ENCODE measurements at regions not wholly inside any gene's neighbourhood (a gene's known extent, or its start where the extent isn't known, plus 50 kb on each side); places are given as distances from the start of the nearest gene placed in this dataset.

- TF ChIP-seq ZNF791 (tag by site-specific recombination; IDR thresholded peaks at IDR 0.05): no peak
- TF ChIP-seq ZBTB26 (tag by site-specific recombination; optimal IDR thresholded peaks at IDR 0.05): no peak
Observed at GRCh38 chr22:19641254-19641982, 72.9 kb upstream of the SEPTIN5 start (continued).

- no peaks in the 10 kb centered on the region for H3K4me1 ChIP-seq (ENCODE audit: control insufficient read depth, insufficient read depth, low read length)
- ChIA-PET POLR2A (no interaction called here), CTCF (interaction anchor here (0.6 to 1.0 kb wide), 3 partner anchors 15 to 333 kb away, joined by 3 to 4 read pairs (median 3); no protein-coding TSS in a partner anchor)
- no peak overlapping the region for H3K4me3 ChIP-seq (ENCODE audit: low read depth, low read length)
- no peak for TF ChIP-seq ZNF121 (tag by site-specific recombination; IDR thresholded peaks at IDR 0.05)
- TF ChIP-seq, protein P1, sequence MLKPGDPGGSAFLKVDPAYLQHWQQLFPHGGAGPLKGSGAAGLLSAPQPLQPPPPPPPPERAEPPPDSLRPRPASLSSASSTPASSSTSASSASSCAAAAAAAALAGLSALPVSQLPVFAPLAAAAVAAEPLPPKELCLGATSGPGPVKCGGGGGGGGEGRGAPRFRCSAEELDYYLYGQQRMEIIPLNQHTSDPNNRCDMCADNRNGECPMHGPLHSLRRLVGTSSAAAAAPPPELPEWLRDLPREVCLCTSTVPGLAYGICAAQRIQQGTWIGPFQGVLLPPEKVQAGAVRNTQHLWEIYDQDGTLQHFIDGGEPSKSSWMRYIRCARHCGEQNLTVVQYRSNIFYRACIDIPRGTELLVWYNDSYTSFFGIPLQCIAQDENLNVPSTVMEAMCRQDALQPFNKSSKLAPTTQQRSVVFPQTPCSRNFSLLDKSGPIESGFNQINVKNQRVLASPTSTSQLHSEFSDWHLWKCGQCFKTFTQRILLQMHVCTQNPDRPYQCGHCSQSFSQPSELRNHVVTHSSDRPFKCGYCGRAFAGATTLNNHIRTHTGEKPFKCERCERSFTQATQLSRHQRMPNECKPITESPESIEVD (tag by site-specific recombination; IDR thresholded peaks at IDR 0.05): no peak
- TF ChIP-seq, protein P2, sequence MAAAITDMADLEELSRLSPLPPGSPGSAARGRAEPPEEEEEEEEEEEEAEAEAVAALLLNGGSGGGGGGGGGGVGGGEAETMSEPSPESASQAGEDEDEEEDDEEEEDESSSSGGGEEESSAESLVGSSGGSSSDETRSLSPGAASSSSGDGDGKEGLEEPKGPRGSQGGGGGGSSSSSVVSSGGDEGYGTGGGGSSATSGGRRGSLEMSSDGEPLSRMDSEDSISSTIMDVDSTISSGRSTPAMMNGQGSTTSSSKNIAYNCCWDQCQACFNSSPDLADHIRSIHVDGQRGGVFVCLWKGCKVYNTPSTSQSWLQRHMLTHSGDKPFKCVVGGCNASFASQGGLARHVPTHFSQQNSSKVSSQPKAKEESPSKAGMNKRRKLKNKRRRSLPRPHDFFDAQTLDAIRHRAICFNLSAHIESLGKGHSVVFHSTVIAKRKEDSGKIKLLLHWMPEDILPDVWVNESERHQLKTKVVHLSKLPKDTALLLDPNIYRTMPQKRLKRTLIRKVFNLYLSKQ (tag by site-specific recombination; IDR thresholded peaks at IDR 0.05; ENCODE audit: borderline replicate concordance): no peak
- TF ChIP-seq SCRT1 (tag by site-specific recombination; IDR thresholded peaks at IDR 0.05; ENCODE audit: borderline replicate concordance): no peak
- TF ChIP-seq ZBTB17 (tag by site-specific recombination; IDR thresholded peaks at IDR 0.05): no peak
- no peaks in the 10 kb centered on the region for H3K9me3 ChIP-seq (ENCODE audit: control insufficient read depth, insufficient read depth, low read depth, low read length)
- no peak overlapping the region for H3K27ac ChIP-seq (ENCODE audit: extremely low read depth, low read depth, low read length)
- no peaks in the 10 kb centered on the region for H3K36me3 ChIP-seq (ENCODE audit: control insufficient read depth in 2 of 2, insufficient read depth in 1 of 2, low read length in 2 of 2)
Observed at GRCh38 chr22:19641983-19642451, 72.3 kb upstream of the SEPTIN5 start.

- H3K9me3 ChIP-seq (ENCODE audit: control insufficient read depth, insufficient read depth, low read depth, low read length): no peaks in the 10 kb centered on the region
- POLR2A ChIA-PET: no interaction called here
- no peak overlapping the region for H3K4me3 ChIP-seq (ENCODE audit: low read depth, low read length)
- H3K27ac ChIP-seq (ENCODE audit: extremely low read depth, low read depth, low read length): no peak overlapping the region
- TF ChIP-seq SCRT2 (tag by site-specific recombination; IDR thresholded peaks at IDR 0.05) (0 out of 2 replicates have a peak, but pooled peaks have one; percentile 22), MEIS1 (CRISPR knock-in tag; IDR thresholded peaks at IDR 0.05; ENCODE audit: borderline replicate concordance) (no peak)
- CTCF ChIA-PET: interaction anchor here (0.6 to 1.3 kb wide), 5 partner anchors 14 to 473 kb away, joined by 3 to 7 read pairs (median 3); no protein-coding TSS in a partner anchor
- no peaks in the 10 kb centered on the region for H3K36me3 ChIP-seq (ENCODE audit: control insufficient read depth in 2 of 2, insufficient read depth in 1 of 2, low read length in 2 of 2)
- H3K4me1 ChIP-seq (ENCODE audit: control insufficient read depth, insufficient read depth, low read length): no peaks in the 10 kb centered on the region
Observed at GRCh38 chr22:19643448-19644313, 70.6 kb upstream of the SEPTIN5 start.

DNA sequence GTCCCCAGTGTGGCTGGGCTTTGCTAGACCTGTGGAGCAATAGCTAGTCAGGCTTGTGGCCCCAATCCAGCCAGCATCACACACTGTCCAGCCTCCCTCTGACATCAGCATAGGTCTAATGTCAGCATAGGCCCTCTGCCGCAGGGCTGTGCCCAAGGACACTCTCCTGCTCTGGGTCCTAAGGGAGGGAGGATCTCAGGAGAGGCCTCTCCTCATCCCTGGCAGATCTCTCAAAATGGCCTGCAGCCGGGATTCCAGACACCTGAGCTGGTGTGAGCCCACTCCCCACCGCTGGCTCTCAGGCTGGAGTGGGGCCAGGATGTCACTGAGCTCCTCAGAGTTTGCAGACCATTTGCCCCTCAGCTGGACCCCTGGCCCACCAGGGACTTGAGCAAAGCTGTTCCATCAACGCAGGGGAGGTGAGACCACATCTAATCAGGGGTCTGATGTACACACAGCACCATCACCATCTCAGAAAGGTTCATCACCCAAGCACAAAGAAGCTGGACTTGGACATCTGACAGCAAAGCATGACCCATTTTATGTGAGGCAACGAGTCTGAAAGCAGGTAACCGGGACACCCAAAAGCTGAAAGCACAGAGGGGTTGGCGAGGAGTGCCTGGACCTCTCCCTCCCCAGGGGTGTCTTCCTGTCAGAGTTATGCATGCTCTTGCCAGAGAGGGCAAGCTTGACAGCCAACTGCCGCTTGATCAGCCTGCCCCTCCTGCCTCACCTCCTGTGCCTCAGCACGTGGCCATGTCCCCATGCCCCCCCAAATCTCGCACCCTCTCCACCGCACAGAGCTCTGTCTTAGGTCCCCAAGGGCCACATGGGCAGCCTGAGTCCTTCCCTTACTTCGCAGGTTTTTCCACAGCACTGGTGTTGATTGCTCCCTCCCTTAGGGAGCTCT, 69.7 kb upstream of the SEPTIN5 start:
- Histone ChIP-seq H3K4me1 (ENCODE audit: control insufficient read depth, insufficient read depth, low read length) (no peaks in the 10 kb centered on the region), H3K4me3 (ENCODE audit: low read depth, low read length) (no peak overlapping the region), H3K36me3 (ENCODE audit: control insufficient read depth in 2 of 2, insufficient read depth in 1 of 2, low read length in 2 of 2) (no peaks in the 10 kb centered on the region), H3K9me3 (ENCODE audit: control insufficient read depth, insufficient read depth, low read depth, low read length) (no peaks in the 10 kb centered on the region), H3K27ac (ENCODE audit: extremely low read depth, low read depth, low read length) (no peak overlapping the region)
- POLR2A ChIA-PET: interaction anchor here (0.6 kb wide), 1 partner anchor 17 kb away, joined by 3 read pairs; no protein-coding TSS in a partner anchor
- CTCF ChIA-PET: interaction anchor here (0.6 to 1.3 kb wide), 7 partner anchors 12 to 474 kb away, joined by 3 to 7 read pairs (median 4); no protein-coding TSS in a partner anchor
- TF ChIP-seq ZEB2 (tag by site-specific recombination; IDR thresholded peaks at IDR 0.05) (no peak), ZNF2 (tag by site-specific recombination; IDR thresholded peaks at IDR 0.05) (no peak), ZIC2 (tag by site-specific recombination; IDR thresholded peaks at IDR 0.05) (no peak), ZNF596 (tag by site-specific recombination; IDR thresholded peaks at IDR 0.05) (no peak), ZNF10 (tag by site-specific recombination; IDR thresholded peaks at IDR 0.05) (no peak), ZNF394 (tag by site-specific recombination; IDR thresholded peaks at IDR 0.05; ENCODE audit: borderline replicate concordance) (no peak), ZNF623 (tag by site-specific recombination; IDR thresholded peaks at IDR 0.05) (no peak)
- TF ChIP-seq, protein P3, sequence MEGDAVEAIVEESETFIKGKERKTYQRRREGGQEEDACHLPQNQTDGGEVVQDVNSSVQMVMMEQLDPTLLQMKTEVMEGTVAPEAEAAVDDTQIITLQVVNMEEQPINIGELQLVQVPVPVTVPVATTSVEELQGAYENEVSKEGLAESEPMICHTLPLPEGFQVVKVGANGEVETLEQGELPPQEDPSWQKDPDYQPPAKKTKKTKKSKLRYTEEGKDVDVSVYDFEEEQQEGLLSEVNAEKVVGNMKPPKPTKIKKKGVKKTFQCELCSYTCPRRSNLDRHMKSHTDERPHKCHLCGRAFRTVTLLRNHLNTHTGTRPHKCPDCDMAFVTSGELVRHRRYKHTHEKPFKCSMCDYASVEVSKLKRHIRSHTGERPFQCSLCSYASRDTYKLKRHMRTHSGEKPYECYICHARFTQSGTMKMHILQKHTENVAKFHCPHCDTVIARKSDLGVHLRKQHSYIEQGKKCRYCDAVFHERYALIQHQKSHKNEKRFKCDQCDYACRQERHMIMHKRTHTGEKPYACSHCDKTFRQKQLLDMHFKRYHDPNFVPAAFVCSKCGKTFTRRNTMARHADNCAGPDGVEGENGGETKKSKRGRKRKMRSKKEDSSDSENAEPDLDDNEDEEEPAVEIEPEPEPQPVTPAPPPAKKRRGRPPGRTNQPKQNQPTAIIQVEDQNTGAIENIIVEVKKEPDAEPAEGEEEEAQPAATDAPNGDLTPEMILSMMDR (tag by site-specific recombination; IDR thresholded peaks at IDR 0.05): no peak

All from HEK293 (cell line).